ENCODE measurements at regions not wholly inside any gene's neighbourhood (a gene's known extent, or its start where the extent isn't known, plus 50 kb on each side); places are given as distances from the start of the nearest gene placed in this dataset.

DNA sequence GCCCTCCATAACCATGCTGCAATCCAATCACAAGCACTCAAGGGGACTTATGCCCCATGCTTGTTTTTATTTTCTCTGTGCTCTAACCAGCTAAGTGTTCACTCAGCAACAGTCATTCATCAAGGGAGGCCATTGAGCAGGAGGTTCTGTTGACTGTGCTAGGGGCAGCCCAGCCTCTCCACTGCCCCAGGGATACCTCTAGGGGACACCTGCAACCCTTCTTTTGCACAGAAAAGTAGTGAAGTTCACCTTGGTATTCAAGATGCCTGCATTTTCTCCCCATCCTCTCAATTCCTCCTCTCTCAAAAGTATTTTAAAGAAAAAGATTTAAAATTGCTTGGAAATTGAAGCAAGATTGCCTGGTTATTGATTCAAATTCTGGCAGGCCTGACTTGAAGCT is 124.7 kb upstream of the GNAO1 start:
- TF ChIP-seq, protein P1, sequence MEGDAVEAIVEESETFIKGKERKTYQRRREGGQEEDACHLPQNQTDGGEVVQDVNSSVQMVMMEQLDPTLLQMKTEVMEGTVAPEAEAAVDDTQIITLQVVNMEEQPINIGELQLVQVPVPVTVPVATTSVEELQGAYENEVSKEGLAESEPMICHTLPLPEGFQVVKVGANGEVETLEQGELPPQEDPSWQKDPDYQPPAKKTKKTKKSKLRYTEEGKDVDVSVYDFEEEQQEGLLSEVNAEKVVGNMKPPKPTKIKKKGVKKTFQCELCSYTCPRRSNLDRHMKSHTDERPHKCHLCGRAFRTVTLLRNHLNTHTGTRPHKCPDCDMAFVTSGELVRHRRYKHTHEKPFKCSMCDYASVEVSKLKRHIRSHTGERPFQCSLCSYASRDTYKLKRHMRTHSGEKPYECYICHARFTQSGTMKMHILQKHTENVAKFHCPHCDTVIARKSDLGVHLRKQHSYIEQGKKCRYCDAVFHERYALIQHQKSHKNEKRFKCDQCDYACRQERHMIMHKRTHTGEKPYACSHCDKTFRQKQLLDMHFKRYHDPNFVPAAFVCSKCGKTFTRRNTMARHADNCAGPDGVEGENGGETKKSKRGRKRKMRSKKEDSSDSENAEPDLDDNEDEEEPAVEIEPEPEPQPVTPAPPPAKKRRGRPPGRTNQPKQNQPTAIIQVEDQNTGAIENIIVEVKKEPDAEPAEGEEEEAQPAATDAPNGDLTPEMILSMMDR (IDR thresholded peaks at IDR 0.05; ENCODE audit: insufficient read depth, low read length, poor library complexity, severe bottlenecking), result no peak
- no peak for TF ChIP-seq EZH2phosphoT487 (conservative IDR thresholded peaks at IDR 0.05; ENCODE audit: low read length)

Data from SU-DHL-6 (cell line).